NCI-H1105 treated with DMSO at 0.1 percent for 48 hours (cell line): ENCODE measurements at regions not wholly inside any gene's neighbourhood (a gene's known extent, or its start where the extent isn't known, plus 50 kb on each side); places are given as distances from the start of the nearest gene placed in this dataset.
"Not testable (repeated sequence)": the region's sequence is repeated elsewhere in the genome, so short reads cannot be mapped to it uniquely, and the experiment has no call there.

Source experiments
- DNase-seq: peaks from one replicate; lab custom pipeline; 2025; lab: John Stamatoyannopoulos, UW

DNA sequence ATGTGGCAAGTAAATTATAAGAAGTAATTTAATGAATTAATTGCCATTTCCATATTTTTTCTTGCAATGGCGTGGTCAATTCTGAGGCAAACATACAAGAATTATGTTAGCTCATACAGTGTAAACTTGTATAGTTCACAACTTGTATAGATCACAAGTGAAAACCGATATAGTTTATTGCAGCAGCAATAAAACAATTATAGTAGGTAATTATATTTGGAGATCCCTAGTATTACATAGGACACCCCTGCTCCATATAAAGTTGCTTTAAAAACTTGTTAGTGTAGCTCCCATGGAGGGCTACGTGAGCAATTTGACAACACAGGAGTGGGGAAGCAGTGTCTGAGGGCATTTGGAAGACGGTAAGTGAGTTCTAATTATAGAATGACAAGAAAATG is 288.2 kb downstream of the SOCS6 start:
- DNase-seq: no peak

- DNase-seq: no peak
Measured at GRCh38 chr18:70576276-70577022, 287.6 kb downstream of the SOCS6 start.

GRCh38 chr18:70574951-70575350 is 286.1 kb downstream of the SOCS6 start:
- DNase-seq: not testable (repeated sequence)

DNA sequence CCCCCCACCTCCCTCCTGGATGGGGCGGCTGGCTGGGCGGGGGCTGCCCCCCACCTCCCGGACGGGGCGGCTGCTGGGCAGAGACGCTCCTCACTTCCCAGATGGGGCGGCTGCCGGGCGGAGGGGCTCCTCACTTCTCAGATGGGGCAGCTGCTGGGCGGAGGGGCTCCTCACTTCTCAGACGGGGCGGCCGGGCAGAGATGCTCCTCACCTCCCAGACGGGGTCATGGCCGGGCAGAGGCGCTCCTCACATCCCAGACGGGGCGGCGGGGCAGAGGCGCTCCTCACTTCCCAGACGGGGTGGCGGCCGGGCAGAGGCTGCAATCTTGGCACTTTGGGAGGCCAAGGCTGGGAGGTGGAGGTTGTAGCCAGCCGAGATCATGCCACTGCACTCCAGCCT is 280.8 kb downstream of the SOCS6 start:
- DNase-seq: not testable (repeated sequence)

DNA sequence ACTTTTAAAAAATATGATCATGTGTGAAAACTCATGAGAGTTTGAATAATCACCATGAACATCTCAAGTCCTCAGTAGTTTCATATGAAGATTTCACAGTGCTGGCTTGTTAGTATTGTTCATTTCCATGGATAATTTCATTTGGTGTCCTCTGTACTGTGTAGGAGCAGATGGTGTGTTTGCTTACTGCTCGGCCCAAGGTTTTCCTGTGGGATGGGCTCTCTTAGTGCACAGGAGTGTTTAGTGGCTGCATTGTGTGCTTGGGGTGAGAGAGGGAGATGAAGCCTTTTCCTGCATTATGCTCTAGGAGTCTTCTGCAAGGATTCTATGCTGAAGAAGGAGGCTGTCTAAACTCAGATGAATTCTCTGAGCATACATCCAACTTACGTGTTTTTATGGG is 270.6 kb downstream of the SOCS6 start:
- DNase-seq: no peak

DNA sequence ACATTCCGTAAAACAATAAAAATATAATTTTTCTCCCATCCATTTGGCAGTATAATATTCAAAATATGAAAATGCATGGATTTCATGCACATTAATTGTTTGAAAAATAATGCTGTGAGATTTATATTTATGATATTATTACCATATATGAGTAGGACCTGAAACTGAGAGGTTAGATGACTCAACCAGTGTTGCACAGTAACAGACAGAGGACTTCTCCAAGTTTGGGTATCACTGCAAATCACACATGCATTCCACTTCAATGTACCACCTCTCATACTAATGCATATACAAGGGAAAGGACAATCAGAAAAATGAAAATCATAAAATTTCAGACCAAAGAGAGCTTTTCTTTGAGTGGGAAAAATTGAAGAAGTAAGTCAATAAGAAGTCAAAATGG is 269.5 kb downstream of the SOCS6 start:
- no peak for DNase-seq

- peak; percentile 16 for DNase-seq
Measured at GRCh38 chr18:70554854-70555445, 266.1 kb downstream of the SOCS6 start.

- no peak for DNase-seq
Measured at GRCh38 chr18:70553936-70554260, 265.1 kb downstream of the SOCS6 start.

DNA sequence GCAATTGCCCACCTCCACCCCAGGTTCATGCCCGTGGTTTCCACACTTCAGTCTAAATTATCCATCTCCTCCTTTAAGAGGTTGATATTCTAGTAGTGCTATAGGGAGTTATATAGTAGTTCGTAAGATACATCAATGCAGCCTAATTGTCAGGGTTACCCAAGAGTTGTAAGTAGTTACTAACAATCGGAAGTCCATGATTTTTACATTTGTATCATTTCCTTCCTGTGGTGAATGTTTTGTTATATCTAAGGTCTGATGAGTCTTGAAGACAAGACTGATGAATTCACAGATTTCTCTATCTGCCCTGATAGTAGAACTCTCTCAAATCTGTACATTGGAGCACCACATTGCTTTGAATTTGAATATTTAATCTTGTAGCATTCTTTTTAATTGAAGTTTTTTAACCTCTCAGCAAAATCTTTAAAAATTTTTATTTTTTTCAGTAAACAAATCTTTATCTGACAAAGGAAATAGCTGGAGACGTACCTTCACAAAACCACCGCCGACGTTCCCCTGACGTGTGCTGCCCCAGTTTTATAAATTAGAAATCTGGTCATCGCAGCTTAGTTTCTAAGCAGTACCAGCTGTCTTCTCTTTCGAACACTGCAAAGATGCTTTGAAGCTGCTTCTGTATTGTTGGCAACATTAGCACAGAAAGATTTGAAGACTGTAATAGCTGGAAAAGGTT is 264.5 kb downstream of the SOCS6 start:
- no peak for DNase-seq

DNA sequence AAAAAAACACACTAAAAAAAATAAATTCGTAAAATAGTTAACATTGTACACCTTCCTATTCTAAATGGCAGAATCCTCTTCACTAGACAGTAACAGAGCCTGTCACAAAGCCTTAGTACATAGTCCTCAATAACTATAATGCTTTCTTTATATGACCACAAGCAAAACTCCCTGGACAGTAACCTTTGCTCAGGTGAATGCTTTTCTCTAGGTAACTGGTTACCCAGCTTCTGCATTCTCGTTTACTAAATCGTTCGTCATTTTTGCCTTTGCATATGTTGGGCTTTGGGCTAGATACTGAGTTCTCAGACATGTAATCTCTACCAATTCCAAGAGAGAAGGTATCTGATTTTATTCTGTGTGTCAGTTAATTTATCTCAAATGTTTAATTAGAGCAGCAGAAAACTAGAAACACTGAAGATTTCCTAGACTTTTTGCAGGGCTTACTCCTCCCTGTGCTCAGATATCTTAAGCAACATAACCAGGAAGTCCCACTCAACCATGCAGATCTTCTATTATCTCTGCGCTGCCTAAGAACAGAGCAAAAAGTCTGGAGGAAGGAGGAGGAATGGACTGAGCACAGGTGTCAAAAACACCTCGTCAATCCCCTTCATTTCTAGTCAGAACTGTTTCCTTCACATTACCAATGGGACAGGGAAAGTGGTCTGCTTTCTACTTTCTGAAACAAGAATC is 247.7 kb downstream of the SOCS6 start:
- DNase-seq: no peak

GRCh38 chr18:70535041-70535440 is 246.2 kb downstream of the SOCS6 start:
- DNase-seq: no peak

DNA sequence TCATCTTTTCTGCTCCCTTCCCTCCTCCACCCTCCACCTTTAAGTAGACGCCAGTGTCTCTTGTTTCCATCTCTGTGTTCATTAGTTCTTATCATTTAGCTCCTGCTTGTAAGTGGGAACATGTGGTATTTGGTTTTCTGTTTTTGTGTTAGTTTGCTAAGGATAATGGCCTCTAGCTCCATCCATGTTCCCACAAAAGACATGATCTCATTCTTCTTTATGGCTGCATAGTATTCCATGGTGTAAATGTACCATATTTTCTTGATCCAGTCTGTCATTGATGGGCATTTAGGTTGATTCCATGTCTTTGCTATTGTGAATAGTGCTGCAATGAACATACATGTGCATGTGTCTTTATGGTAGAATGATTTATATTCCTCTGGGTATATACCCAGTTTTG is 236.5 kb downstream of the SOCS6 start:
- not testable (repeated sequence) for DNase-seq

DNA sequence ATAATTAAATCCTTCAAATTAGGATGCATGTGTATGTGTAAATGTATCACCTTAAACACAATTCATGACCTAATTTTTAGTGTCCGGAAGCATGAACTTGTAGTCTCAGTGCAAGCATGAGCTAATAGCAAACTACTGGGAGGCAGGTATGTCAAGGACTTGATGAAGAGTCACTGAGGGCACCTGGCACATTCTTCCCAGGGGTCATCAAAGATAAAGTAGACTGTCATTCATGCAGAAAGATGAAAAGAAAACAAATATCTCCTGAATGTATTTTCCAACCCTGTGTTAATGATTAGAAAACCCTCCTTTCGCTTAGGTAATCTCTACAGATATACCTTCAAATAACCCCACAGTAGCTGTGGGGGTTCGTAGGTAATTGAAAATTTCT is 234.9 kb downstream of the SOCS6 start:
- peak; percentile 75 for DNase-seq

GRCh38 chr18:70523035-70523791 is 234.4 kb downstream of the SOCS6 start:
- peak; percentile 92 for DNase-seq

DNA sequence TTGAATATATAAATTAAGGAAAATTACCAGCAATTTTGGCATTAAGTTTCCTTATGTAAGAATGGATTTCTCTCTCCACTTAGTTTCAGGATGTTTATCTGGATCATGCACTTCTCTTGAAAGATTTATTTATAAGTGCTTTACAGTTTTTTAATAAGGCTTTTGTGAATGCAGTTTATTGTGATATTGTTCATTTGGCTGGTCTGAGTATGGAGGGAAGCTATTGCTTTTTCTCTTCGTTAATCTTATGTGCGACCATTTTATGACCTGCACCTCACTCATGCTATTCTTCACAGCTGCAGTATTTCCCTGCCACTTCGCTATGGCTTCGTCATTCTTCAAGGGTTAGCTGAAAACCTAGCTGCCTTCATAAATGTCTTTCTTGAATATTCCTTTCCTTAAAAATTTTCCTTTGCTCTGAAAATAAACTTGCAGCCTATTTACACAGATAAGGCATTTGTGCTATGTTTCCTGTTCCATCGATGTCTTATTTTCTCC is 233.4 kb downstream of the SOCS6 start:
- DNase-seq: peak; percentile 21

GRCh38 chr18:70520867-70521266 is 232.0 kb downstream of the SOCS6 start:
- no peak for DNase-seq

DNA sequence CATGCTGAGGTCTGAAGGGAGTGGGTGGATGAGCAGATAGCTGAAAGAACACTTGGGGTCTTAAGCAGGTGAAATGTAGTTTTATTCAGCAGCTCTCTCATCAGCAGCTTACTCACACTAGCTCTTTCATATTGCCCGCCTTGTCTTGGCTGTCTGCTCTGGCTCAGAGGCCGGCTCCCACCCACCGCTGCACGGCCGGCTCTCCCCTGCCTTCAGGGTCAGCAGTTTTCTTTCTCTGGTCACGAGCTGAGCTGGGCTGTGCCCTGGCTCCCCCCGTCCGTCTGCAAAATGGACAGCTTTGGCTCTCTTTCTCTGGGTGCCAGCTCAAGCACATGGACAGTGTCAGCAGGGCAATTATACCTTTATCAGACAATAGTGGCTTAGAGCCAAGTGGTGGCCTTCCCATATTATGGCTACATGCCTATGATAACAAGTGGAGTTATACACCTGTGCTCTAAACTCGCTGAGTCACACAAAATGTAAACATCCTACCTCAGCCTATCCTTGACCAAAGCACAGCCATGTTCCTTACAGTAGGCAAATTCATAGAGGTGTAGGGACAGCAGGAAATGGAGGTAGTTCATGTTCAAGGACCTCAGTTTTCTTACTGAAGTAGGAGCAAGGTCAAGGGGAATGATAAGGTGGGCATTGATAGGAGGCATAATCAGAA is 224.8 kb downstream of the SOCS6 start:
- no peak for DNase-seq

DNA sequence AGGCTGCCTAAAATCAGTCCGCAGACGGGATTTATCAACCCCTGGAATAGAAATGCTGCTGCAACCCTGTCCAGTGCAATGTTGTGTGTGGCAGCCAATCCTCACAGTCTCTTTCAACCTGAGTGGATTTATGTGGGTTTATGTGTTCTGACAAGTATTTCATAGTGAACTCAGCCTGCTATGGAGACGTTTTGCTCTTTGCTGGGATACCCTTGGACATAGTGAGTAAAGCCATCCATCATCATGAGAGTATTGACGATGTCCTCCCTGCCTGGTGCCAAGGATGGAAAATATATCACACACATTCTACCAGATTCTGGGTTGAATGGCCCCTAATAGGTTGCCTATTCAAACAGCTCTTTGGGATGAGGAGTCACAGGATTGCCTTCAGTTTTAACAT is 219.1 kb downstream of the SOCS6 start:
- DNase-seq: no peak

- no peak for DNase-seq
Measured at GRCh38 chr18:70506511-70506910, 217.7 kb downstream of the SOCS6 start.

- no peak for DNase-seq
Measured at GRCh38 chr18:70503060-70503459, 214.2 kb downstream of the SOCS6 start.

GRCh38 chr18:70501358-70501757 is 212.5 kb downstream of the SOCS6 start:
- no peak for DNase-seq
